HCT116 (cell line): ENCODE measurements at regions not wholly inside any gene's neighbourhood (a gene's known extent, or its start where the extent isn't known, plus 50 kb on each side); places are given as distances from the start of the nearest gene placed in this dataset.

Experiments used
- ATAC-seq: fragments of 200-7000 bp; cut with Tn5 transposase; 2 replicates; pipeline ENCODE4 v1.9.1; 2020; ENCODE audit warnings: mild to moderate bottlenecking, moderate library complexity
- BruUV-seq: library from RNA; stranded (reverse); fragments of 400-500 nt; replicated peaks from 2 replicates; lab custom pipeline; 2021; lab: Mats Ljungman, UMichigan
- CTCF ChIA-PET: fragments of 300-600 bp; sonication (Branson Sonifier 250); formaldehyde crosslinking; loops from one replicate; lab custom pipeline; 2021; ENCODE audit warnings: antibody characterized with exemption; lab: Charles Lee
- POLR2A ChIA-PET: fragments of 300-600, 350-600 bp; sonication (Branson Sonifier 250); formaldehyde crosslinking; loops from one replicate; lab custom pipeline; 2021; ENCODE audit warnings: antibody characterized with exemption; lab: Charles Lee
- RAD21 ChIA-PET, 2 experiments: fragments of 300-600 bp; sonication (Branson Sonifier 250); formaldehyde crosslinking; loops; one replicate each; lab custom pipeline; 2023; ENCODE audit warnings: low total read pairs in 2 of 2; ENCODE audit not compliant: uncharacterized antibody in 2 of 2, unreplicated experiment in 2 of 2, low non-redundant PET in 1 of 2; lab: Charles Lee
- DNase-seq: peaks from one replicate; pipeline ENCODE4 v3.0.0-alpha.2; 2010; ENCODE audit warnings: low read depth, low spot score
- H2AFZ ChIP-seq: fragments of 200-600 bp; shearing (Covaris generic), sonication (generic); 2 replicates; pipeline ENCODE4 v1.6.1; 2017; ENCODE audit warnings: low read depth, mixed run types, mixed read lengths, antibody characterized with exemption, low read length; ENCODE audit not compliant: poor library complexity, severe bottlenecking
- H3K27ac ChIP-seq: 2 replicates; pipeline ENCODE4 v1.5.1; 2012; ENCODE audit warnings: low read depth, low read length
- H3K27me3 ChIP-seq: fragments of 200-600 bp; sonication (generic); 2 replicates; pipeline ENCODE4 v1.6.1; 2016; ENCODE audit warnings: mixed run types, low read length, mixed read lengths; ENCODE audit not compliant: insufficient read depth
- H3K36me3 ChIP-seq, 2 experiments: fragments of 200-500 bp in 1 of 2; fragments of 200-600 bp in 1 of 2; sonication (Bioruptor generic) in 1 of 2; sonication (generic) in 1 of 2; 2 replicates each; pipeline versions ENCODE4 v1.5.1 to v1.6.1; 2014 to 2016; ENCODE audit warnings: low read length in 2 of 2, inconsistent platforms in 1 of 2, mixed read lengths in 1 of 2, mixed run types in 1 of 2; ENCODE audit not compliant: insufficient read depth in 2 of 2, control insufficient read depth in 1 of 2
- H3K4me1 ChIP-seq, 2 experiments: fragments of 200-600 bp in 1 of 2; sonication (generic) in 1 of 2; 2 replicates each; pipeline versions ENCODE4 v1.5.1 to v1.6.1; 2012 to 2017; ENCODE audit warnings: low read length in 2 of 2, inconsistent platforms in 1 of 2, mild to moderate bottlenecking in 1 of 2, mixed read lengths in 1 of 2, mixed run types in 1 of 2, moderate library complexity in 1 of 2; ENCODE audit not compliant: insufficient read depth in 2 of 2, control insufficient read depth in 1 of 2
- H3K4me2 ChIP-seq: fragments of 200-600 bp; sonication (generic); 2 replicates; pipeline ENCODE4 v1.6.1; 2017; ENCODE audit warnings: mixed run types, low read length, mixed read lengths
- H3K4me3 ChIP-seq, 2 experiments: fragments of 200-600 bp in 1 of 2; sonication (generic) in 1 of 2; replicated peaks in 1 of 2; 2 replicates each; pipeline ENCODE4 v1.5.1; 2011 to 2016; ENCODE audit warnings: low read length in 2 of 2, control low read depth in 1 of 2, low read depth in 1 of 2, mild to moderate bottlenecking in 1 of 2, mixed read lengths in 1 of 2, mixed run types in 1 of 2
- H3K79me2 ChIP-seq: fragments of 200-600 bp; sonication (generic); 2 replicates; pipeline ENCODE4 v1.6.1; 2017; ENCODE audit warnings: mild to moderate bottlenecking, mixed run types, low read length, moderate library complexity, mixed read lengths; ENCODE audit not compliant: insufficient read depth
- H3K9ac ChIP-seq: fragments of 200-600 bp; sonication (generic); 2 replicates; pipeline ENCODE4 v1.6.1; 2016; ENCODE audit warnings: low read length, mixed read lengths
- H3K9me2 ChIP-seq: fragments of 200-600 bp; sonication (generic), shearing (Covaris generic); 2 replicates; pipeline ENCODE4 v1.6.1; 2017; ENCODE audit warnings: mixed run types, mild to moderate bottlenecking, moderate library complexity; ENCODE audit not compliant: insufficient read depth
- H3K9me3 ChIP-seq, 2 experiments: fragments of 200-500 bp in 1 of 2; fragments of 200-600 bp in 1 of 2; sonication (Bioruptor generic) in 1 of 2; sonication (generic) in 1 of 2; 2 replicates each; pipeline ENCODE4 v1.6.1; 2014 to 2017; ENCODE audit warnings: low read length in 2 of 2, mixed read lengths in 2 of 2, inconsistent platforms in 1 of 2, low read depth in 1 of 2, mild to moderate bottlenecking in 1 of 2, mixed run types in 1 of 2, moderate library complexity in 1 of 2; ENCODE audit not compliant: control insufficient read depth in 1 of 2, insufficient read depth in 1 of 2
- H4K20me1 ChIP-seq: fragments of 200-600 bp; sonication (generic), shearing (Covaris generic); 2 replicates; pipeline ENCODE4 v1.6.1; 2017; ENCODE audit warnings: mixed run types, mild to moderate bottlenecking, moderate library complexity; ENCODE audit not compliant: insufficient read depth
- ATF3 ChIP-seq: IDR thresholded peaks from 2 replicates; pipeline ENCODE4 v1.6.1; 2012
- EGR1 ChIP-seq: IDR thresholded peaks from 2 replicates; pipeline ENCODE4 v1.6.1; 2012; ENCODE audit warnings: low read depth
- ELF1 ChIP-seq: IDR thresholded peaks from 2 replicates; pipeline ENCODE4 v1.6.1; 2012; ENCODE audit warnings: low read depth, borderline replicate concordance
- EZH2phosphoT487 ChIP-seq: fragments of 200-600 bp; IDR thresholded peaks from 2 replicates; pipeline ENCODE4 v1.6.1; 2018; ENCODE audit warnings: antibody characterized with exemption, borderline replicate concordance
- JUND ChIP-seq: IDR thresholded peaks from 2 replicates; pipeline ENCODE4 v1.6.1; 2012
- MAX ChIP-seq: IDR thresholded peaks from 2 replicates; pipeline ENCODE4 v1.6.1; 2012
- POLR2A ChIP-seq: IDR thresholded peaks from 2 replicates; pipeline ENCODE4 v1.7.0; 2011; ENCODE audit warnings: borderline replicate concordance; ENCODE audit not compliant: insufficient read depth, insufficient read length; ENCODE audit errors: extremely low read depth
- POLR2AphosphoS5 ChIP-seq: IDR thresholded peaks from 2 replicates; pipeline ENCODE4 v1.6.1; 2011; ENCODE audit warnings: mild to moderate bottlenecking, low read depth, low read length, moderate library complexity
- RAD21 ChIP-seq: IDR thresholded peaks from 2 replicates; pipeline ENCODE4 v1.6.1; 2012; ENCODE audit warnings: low read depth, mild to moderate bottlenecking
- REST ChIP-seq: IDR thresholded peaks from 2 replicates; pipeline ENCODE4 v1.6.1; 2012; ENCODE audit warnings: low read depth
- SRF ChIP-seq: IDR thresholded peaks from 2 replicates; pipeline ENCODE4 v1.6.1; 2012; ENCODE audit warnings: low read depth
- ZNF274 ChIP-seq: fragments of 200-500 bp; sonication (Bioruptor generic); IDR thresholded peaks from 2 replicates; pipeline ENCODE4 v1.6.1; 2014; ENCODE audit warnings: mild to moderate bottlenecking, low read depth, low read length, inconsistent platforms
- intact Hi-C: fragments of 100-400 bp; cut with micrococcal nuclease; formaldehyde crosslinking; loops from 2 replicates; pipeline ENCODE4 v1.10.0; 2022

- Histone ChIP-seq H4K20me1 (no peaks in the 10 kb centered on the region), H3K9me3 (no peaks in the 10 kb centered on the region), H3K4me1 (no peaks in the 10 kb centered on the region), H3K9me2 (no peaks in the 10 kb centered on the region), H3K79me2 (no peaks in the 10 kb centered on the region), H3K36me3 (no peaks in the 10 kb centered on the region), H3K4me2 (no peak overlapping the region), H3K27ac (no peak overlapping the region), H2AFZ (no peak overlapping the region), H3K27me3 (no peaks in the 10 kb centered on the region), H3K9ac (no peak overlapping the region), H3K4me3 (no peak overlapping the region)
- ATAC-seq = no peak
- no peak for DNase-seq
- RAD21 ChIA-PET = no interaction called here
- intact Hi-C loops = no loop called here
- no TSS peak for BruUV-seq
- POLR2A ChIA-PET = no interaction called here
- CTCF ChIA-PET = no interaction called here
- TF ChIP-seq ZNF274 (no peak), POLR2AphosphoS5 (no peak), ELF1 (no peak), EGR1 (no peak), POLR2A (no peak), RAD21 (no peak)
These were observed 170.9 kb upstream of the GRIA3 start for GRCh38 chrX:123013141-123013540.

- TF ChIP-seq RAD21 (no peak), REST (no peak), POLR2AphosphoS5 (no peak), MAX (no peak), JUND (no peak), ATF3 (no peak), EZH2phosphoT487 (no peak), SRF (no peak), EGR1 (no peak)
- ChIA-PET CTCF (no interaction called here), RAD21 (no interaction called here), POLR2A (no interaction called here)
- Histone ChIP-seq H3K27ac (no peak overlapping the region), H3K79me2 (no peaks in the 10 kb centered on the region), H3K4me1 (no peaks in the 10 kb centered on the region), H3K4me3 (no peak overlapping the region), H4K20me1 (no peaks in the 10 kb centered on the region), H2AFZ (no peak overlapping the region), H3K9me2 (no peaks in the 10 kb centered on the region), H3K9ac (no peak overlapping the region), H3K27me3 (no peaks in the 10 kb centered on the region), H3K36me3 (no peaks in the 10 kb centered on the region), H3K9me3 (no peaks in the 10 kb centered on the region), H3K4me2 (no peak overlapping the region)
- no TSS peak for BruUV-seq
- intact Hi-C loops = no loop called here
- DNase-seq = no peak
- ATAC-seq = no peak
These were observed 147.7 kb upstream of the GRIA3 start for GRCh38 chrX:123036401-123036800.
